SK-N-MC (cell line): ENCODE measurements at regions not wholly inside any gene's neighbourhood (a gene's known extent, or its start where the extent isn't known, plus 50 kb on each side); places are given as distances from the start of the nearest gene placed in this dataset.

Experiments
- EZH2 ChIP-seq: fragments of 200-600 bp; sonication (generic); IDR thresholded peaks from one replicate; pipeline ENCODE4 v1.6.1; 2017; ENCODE audit warnings: antibody characterized with exemption
- FOXP2 ChIP-seq: optimal IDR thresholded peaks from 2 replicates; pipeline ENCODE3; 2011; ENCODE audit warnings: mild to moderate bottlenecking, moderate library complexity; ENCODE audit not compliant: insufficient read depth; ENCODE audit errors: extremely low read length, control extremely low read depth
- POLR2AphosphoS5 ChIP-seq: IDR thresholded peaks from 2 replicates; pipeline ENCODE4 v1.6.1; 2012; ENCODE audit warnings: mild to moderate bottlenecking, low read depth, low read length, borderline replicate concordance

DNA sequence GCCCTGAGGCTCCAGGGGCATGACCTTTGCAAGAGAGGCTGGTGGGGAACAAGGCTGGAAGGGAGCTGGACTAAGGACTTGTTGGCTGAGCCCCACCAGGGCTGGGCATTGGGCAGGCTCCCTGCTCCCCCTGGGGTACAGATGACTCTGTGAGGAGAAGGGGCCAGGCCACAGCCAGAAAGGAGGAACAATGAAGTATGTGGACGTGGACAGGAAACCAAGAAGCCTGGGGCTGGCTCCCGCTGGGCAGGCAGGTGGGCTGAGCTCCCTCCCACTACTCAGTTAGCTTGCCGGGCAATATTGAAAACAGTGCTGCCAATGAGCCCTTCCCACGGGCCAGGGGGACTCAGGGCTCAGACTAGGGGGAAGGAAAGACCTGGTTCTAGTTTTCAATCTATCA, 66.1 kb upstream of the SPTLC1 start:
- TF ChIP-seq POLR2AphosphoS5 (no peak), EZH2 (no peak), FOXP2 (no peak)
